Caco-2 (cell line): ENCODE measurements at regions not wholly inside any gene's neighbourhood (a gene's known extent, or its start where the extent isn't known, plus 50 kb on each side); places are given as distances from the start of the nearest gene placed in this dataset.

ENCODE experiments used
- BruUV-seq: library from RNA; stranded (reverse); fragments of 400-500 nt; replicated peaks from 2 replicates; lab custom pipeline; 2021; lab: Mats Ljungman, UMichigan
- CTCF ChIA-PET: fragments of 300-600 bp; sonication (Branson Sonifier 250); formaldehyde crosslinking; loops from one replicate; lab custom pipeline; 2022; ENCODE audit warnings: antibody characterized with exemption; lab: Charles Lee
- POLR2A ChIA-PET: fragments of 300-600 bp; sonication (Branson Sonifier 250); formaldehyde crosslinking; loops from one replicate; lab custom pipeline; 2022; ENCODE audit warnings: antibody characterized with exemption; lab: Charles Lee
- DNase-seq, 2 experiments: peaks; one replicate each; pipeline versions ENCODE4 v3.0.0 to v3.0.0-alpha.2; 2020 to 2022
- H3K27me3 ChIP-seq: replicated peaks from 2 replicates; pipeline ENCODE4 v1.6.0; 2011; ENCODE audit warnings: low read length; ENCODE audit not compliant: control insufficient read depth, insufficient read depth
- H3K36me3 ChIP-seq: 2 replicates; pipeline ENCODE4 v1.5.1; 2011; ENCODE audit warnings: low read length; ENCODE audit not compliant: control insufficient read depth, insufficient read depth
- H3K4me1 ChIP-seq: fragments of 250-450 bp; sonication (Bioruptor Pico); 2 replicates; pipeline ENCODE4 v1.5.1; 2020; ENCODE audit warnings: mild to moderate bottlenecking
- H3K4me3 ChIP-seq: 2 replicates; pipeline ENCODE4 v1.5.1; 2011; ENCODE audit warnings: low read depth, mild to moderate bottlenecking, control low read depth, low read length
- H3K9me3 ChIP-seq: fragments of 250-450 bp; sonication (Bioruptor Pico); 2 replicates; pipeline ENCODE4 v1.5.1; 2020; ENCODE audit warnings: mild to moderate bottlenecking, moderate library complexity
- H3K27ac Mint-ChIP-seq: one replicate; pipeline ENCODE4 v1.8.0; 2022; ENCODE audit warnings: mixed read lengths; ENCODE audit not compliant: unreplicated experiment
- H3K27me3 Mint-ChIP-seq: one replicate; pipeline ENCODE4 v1.8.0; 2022; ENCODE audit warnings: mixed read lengths; ENCODE audit not compliant: insufficient read depth, unreplicated experiment
- H3K36me3 Mint-ChIP-seq: one replicate; pipeline ENCODE4 v1.8.0; 2022; ENCODE audit warnings: mild to moderate bottlenecking, mixed read lengths; ENCODE audit not compliant: insufficient read depth, unreplicated experiment
- H3K4me1 Mint-ChIP-seq: one replicate; pipeline ENCODE4 v1.8.0; 2022; ENCODE audit warnings: low read depth, mixed read lengths; ENCODE audit not compliant: unreplicated experiment
- H3K4me3 Mint-ChIP-seq: one replicate; pipeline ENCODE4 v1.8.0; 2022; ENCODE audit warnings: mild to moderate bottlenecking, moderate library complexity, mixed read lengths; ENCODE audit not compliant: unreplicated experiment
- H3K9me3 Mint-ChIP-seq: one replicate; pipeline ENCODE4 v1.8.0; 2022; ENCODE audit warnings: mixed read lengths; ENCODE audit not compliant: unreplicated experiment
- intact Hi-C: fragments of 100-400 bp; cut with micrococcal nuclease; formaldehyde crosslinking; loops from one replicate; pipeline ENCODE4 v1.10.0; 2022; ENCODE audit not compliant: unreplicated experiment
- TF ChIP-seq, protein P1 (sequence below), 2 experiments: fragments of 200-600 bp in 1 of 2; IDR thresholded peaks; 1 replicate in 1 of 2; 2 replicates in 1 of 2; pipeline versions ENCODE4 v1.5.1 to v1.8.0; 2011 to 2022; ENCODE audit warnings: antibody characterized with exemption in 1 of 2, control low read depth in 1 of 2, inconsistent platforms in 1 of 2, low read depth in 1 of 2, low read length in 1 of 2, mild to moderate bottlenecking in 1 of 2, moderate library complexity in 1 of 2; ENCODE audit not compliant: insufficient read depth in 1 of 2, severe bottlenecking in 1 of 2, unreplicated experiment in 1 of 2

DNA sequence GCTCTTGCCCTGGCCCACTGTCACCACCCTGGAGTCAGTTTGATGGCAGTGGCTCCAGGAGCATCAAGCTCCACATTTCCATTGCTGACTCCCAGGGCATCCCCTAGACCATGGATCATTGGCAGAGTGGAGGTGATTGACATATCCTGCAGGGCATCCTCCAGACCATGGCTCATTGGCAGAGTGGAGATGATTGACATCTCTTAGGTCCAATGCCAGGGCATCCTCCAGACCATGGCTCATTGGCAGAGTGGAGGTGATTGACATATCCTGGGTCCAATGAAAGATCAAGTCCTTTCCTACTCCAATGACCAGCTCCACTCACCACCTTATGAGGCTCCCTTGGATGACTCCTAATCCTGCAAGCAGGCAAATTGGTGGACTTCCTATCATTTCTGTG is 174.3 kb upstream of the NLRP1 start:
- no TSS peak for BruUV-seq
- H3K4me1 Mint-ChIP-seq: no peaks in the 10 kb centered on the region
- no peak overlapping the region for H3K4me3 ChIP-seq
- H3K27me3 Mint-ChIP-seq: peaks cover 4% of the 10 kb centered on the region
- no peaks in the 10 kb centered on the region for H3K27me3 ChIP-seq
- H3K4me1 ChIP-seq: no peaks in the 10 kb centered on the region
- no peaks in the 10 kb centered on the region for H3K36me3 Mint-ChIP-seq
- CTCF ChIA-PET: no interaction called here
- H3K4me3 Mint-ChIP-seq: no peak overlapping the region
- H3K36me3 ChIP-seq: no peaks in the 10 kb centered on the region
- no peaks in the 10 kb centered on the region for H3K9me3 Mint-ChIP-seq
- TF ChIP-seq, protein P1, sequence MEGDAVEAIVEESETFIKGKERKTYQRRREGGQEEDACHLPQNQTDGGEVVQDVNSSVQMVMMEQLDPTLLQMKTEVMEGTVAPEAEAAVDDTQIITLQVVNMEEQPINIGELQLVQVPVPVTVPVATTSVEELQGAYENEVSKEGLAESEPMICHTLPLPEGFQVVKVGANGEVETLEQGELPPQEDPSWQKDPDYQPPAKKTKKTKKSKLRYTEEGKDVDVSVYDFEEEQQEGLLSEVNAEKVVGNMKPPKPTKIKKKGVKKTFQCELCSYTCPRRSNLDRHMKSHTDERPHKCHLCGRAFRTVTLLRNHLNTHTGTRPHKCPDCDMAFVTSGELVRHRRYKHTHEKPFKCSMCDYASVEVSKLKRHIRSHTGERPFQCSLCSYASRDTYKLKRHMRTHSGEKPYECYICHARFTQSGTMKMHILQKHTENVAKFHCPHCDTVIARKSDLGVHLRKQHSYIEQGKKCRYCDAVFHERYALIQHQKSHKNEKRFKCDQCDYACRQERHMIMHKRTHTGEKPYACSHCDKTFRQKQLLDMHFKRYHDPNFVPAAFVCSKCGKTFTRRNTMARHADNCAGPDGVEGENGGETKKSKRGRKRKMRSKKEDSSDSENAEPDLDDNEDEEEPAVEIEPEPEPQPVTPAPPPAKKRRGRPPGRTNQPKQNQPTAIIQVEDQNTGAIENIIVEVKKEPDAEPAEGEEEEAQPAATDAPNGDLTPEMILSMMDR (IDR thresholded peaks at IDR 0.05; ENCODE audit: insufficient read depth in 1 of 2, low read depth in 1 of 2, low read length in 1 of 2, severe bottlenecking in 1 of 2, unreplicated experiment in 1 of 2): no peak
- DNase-seq: peak; percentile 4 to 59
- POLR2A ChIA-PET: no interaction called here
- no peak overlapping the region for H3K27ac Mint-ChIP-seq
- no peaks in the 10 kb centered on the region for H3K9me3 ChIP-seq
- intact Hi-C loops: no loop called here

DNA sequence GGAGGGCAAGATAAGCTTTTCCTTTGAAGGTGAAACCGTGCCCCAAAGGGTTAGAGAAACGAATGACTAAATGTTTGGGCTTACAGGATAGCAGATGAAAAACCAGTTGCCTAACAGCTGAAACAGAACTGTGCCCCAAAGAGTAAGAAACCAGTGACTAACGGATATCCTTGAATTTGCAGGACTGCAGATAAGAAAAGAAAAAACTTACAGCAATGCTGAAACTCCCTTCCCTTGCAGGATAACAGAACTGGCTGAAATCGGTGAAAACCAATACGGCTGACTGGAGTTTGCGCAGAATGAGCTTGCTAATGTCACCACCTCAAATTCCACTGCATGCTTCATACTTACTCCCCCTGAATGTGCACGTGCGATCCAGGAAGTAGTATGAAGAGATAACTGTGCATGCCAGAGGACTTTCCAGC is 175.2 kb upstream of the NLRP1 start:
- Histone ChIP-seq H3K4me1 (no peaks in the 10 kb centered on the region), H3K27me3 (no peaks in the 10 kb centered on the region), H3K36me3 (no peaks in the 10 kb centered on the region), H3K4me3 (no peak overlapping the region), H3K9me3 (no peaks in the 10 kb centered on the region)
- H3K4me1 Mint-ChIP-seq: no peaks in the 10 kb centered on the region
- ChIA-PET CTCF (no interaction called here), POLR2A (no interaction called here)
- H3K4me3 Mint-ChIP-seq: no peak overlapping the region
- no peak for DNase-seq
- intact Hi-C loops: no loop called here
- H3K27ac Mint-ChIP-seq: no peak overlapping the region
- no TSS peak for BruUV-seq
- H3K27me3 Mint-ChIP-seq: peaks cover under 1% of the 10 kb centered on the region
- TF ChIP-seq, protein P1 (IDR thresholded peaks at IDR 0.05; ENCODE audit: insufficient read depth in 1 of 2, low read depth in 1 of 2, low read length in 1 of 2, severe bottlenecking in 1 of 2, unreplicated experiment in 1 of 2): no peak
- no peaks in the 10 kb centered on the region for H3K36me3 Mint-ChIP-seq
- no peaks in the 10 kb centered on the region for H3K9me3 Mint-ChIP-seq

DNA sequence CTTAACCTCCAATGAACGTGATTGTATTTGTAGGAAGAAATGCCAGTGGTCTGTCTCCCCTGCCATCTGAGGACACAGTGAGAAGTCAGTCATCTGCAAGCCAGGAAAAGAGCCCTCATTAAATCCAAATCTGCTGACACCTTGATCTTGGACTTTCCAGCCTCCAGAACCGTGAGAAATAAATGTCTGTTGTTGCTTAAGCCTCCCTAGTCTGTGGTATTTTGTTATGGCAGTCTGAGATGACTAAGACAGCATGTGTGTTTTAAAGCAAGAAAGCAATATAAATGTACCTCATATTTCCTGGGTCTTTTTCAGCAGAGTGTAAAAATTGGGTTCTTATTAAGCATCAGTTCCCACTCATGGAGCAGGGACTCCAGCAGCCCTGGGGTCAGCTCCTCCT is 177.9 kb upstream of the NLRP1 start:
- no peak overlapping the region for H3K27ac Mint-ChIP-seq
- H3K36me3 ChIP-seq: no peaks in the 10 kb centered on the region
- no peaks in the 10 kb centered on the region for H3K9me3 Mint-ChIP-seq
- no TSS peak for BruUV-seq
- no peaks in the 10 kb centered on the region for H3K4me1 ChIP-seq
- H3K27me3 ChIP-seq: no peaks in the 10 kb centered on the region
- H3K4me3 Mint-ChIP-seq: no peak overlapping the region
- no peak for DNase-seq
- H3K4me1 Mint-ChIP-seq: no peaks in the 10 kb centered on the region
- POLR2A ChIA-PET: no interaction called here
- CTCF ChIA-PET: no interaction called here
- no peak overlapping the region for H3K4me3 ChIP-seq
- TF ChIP-seq, protein P1 (IDR thresholded peaks at IDR 0.05; ENCODE audit: insufficient read depth in 1 of 2, low read depth in 1 of 2, low read length in 1 of 2, severe bottlenecking in 1 of 2, unreplicated experiment in 1 of 2): no peak
- no peaks in the 10 kb centered on the region for H3K36me3 Mint-ChIP-seq
- intact Hi-C loops: no loop called here
- no peaks in the 10 kb centered on the region for H3K27me3 Mint-ChIP-seq
- no peaks in the 10 kb centered on the region for H3K9me3 ChIP-seq
